ENCODE measurements at regions not wholly inside any gene's neighbourhood (a gene's known extent, or its start where the extent isn't known, plus 50 kb on each side); places are given as distances from the start of the nearest gene placed in this dataset.

GRCh38 chr21:20779321-20779720, 218.9 kb upstream of the NCAM2 start:
- TF ChIP-seq EP300 (IDR thresholded peaks at IDR 0.05; ENCODE audit: borderline replicate concordance) (no peak), EGR1 (IDR thresholded peaks at IDR 0.05) (no peak), TAF1 (IDR thresholded peaks at IDR 0.05; ENCODE audit: low read depth) (no peak), ZBTB7A (IDR thresholded peaks at IDR 0.05; ENCODE audit: low read depth) (no peak), CEBPB (IDR thresholded peaks at IDR 0.05) (no peak), RAD21 (IDR thresholded peaks at IDR 0.05; ENCODE audit: low read depth) (no peak), NFIC (IDR thresholded peaks at IDR 0.05) (no peak), MAX (IDR thresholded peaks at IDR 0.05) (no peak), FOXM1 (IDR thresholded peaks at IDR 0.05; ENCODE audit: borderline replicate concordance, low read depth) (no peak), TEAD4 (IDR thresholded peaks at IDR 0.05) (no peak), YY1 (IDR thresholded peaks at IDR 0.05; ENCODE audit: low read depth) (no peak), TCF12 (IDR thresholded peaks at IDR 0.05; ENCODE audit: low read depth) (no peak)
- TF ChIP-seq, protein P1, sequence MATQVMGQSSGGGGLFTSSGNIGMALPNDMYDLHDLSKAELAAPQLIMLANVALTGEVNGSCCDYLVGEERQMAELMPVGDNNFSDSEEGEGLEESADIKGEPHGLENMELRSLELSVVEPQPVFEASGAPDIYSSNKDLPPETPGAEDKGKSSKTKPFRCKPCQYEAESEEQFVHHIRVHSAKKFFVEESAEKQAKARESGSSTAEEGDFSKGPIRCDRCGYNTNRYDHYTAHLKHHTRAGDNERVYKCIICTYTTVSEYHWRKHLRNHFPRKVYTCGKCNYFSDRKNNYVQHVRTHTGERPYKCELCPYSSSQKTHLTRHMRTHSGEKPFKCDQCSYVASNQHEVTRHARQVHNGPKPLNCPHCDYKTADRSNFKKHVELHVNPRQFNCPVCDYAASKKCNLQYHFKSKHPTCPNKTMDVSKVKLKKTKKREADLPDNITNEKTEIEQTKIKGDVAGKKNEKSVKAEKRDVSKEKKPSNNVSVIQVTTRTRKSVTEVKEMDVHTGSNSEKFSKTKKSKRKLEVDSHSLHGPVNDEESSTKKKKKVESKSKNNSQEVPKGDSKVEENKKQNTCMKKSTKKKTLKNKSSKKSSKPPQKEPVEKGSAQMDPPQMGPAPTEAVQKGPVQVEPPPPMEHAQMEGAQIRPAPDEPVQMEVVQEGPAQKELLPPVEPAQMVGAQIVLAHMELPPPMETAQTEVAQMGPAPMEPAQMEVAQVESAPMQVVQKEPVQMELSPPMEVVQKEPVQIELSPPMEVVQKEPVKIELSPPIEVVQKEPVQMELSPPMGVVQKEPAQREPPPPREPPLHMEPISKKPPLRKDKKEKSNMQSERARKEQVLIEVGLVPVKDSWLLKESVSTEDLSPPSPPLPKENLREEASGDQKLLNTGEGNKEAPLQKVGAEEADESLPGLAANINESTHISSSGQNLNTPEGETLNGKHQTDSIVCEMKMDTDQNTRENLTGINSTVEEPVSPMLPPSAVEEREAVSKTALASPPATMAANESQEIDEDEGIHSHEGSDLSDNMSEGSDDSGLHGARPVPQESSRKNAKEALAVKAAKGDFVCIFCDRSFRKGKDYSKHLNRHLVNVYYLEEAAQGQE (IDR thresholded peaks at IDR 0.05; ENCODE audit: low read depth) = no peak
